ENCODE measurements at regions not wholly inside any gene's neighbourhood (a gene's known extent, or its start where the extent isn't known, plus 50 kb on each side); places are given as distances from the start of the nearest gene placed in this dataset.
A peak's percentile ranks its signal among the peaks of the same experiment; 100 is the strongest.

DNA sequence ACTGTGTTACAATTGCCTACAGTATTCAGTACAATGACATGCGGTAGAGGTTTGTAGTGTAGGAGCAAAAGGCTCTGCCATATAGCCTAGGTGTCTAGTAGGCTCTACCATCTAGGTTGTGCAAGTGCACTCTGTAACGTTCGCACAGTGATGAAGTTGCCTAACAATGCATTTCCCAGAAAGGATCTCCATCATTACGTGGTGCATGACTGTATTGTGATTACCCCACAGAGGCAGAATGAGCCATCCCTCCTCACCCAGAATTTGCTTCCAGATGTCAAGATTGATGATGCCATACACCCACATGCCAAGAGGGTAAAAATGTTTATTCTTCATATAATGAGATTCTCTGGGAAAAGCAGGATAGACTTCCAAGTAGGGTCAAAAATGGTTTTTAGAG lies 199.3 kb upstream of the CTTNBP2NL start:
- FAIRE-seq (no peak), DNase-seq (ENCODE audit: insufficient read length, low spot score) (no peak)

DNA sequence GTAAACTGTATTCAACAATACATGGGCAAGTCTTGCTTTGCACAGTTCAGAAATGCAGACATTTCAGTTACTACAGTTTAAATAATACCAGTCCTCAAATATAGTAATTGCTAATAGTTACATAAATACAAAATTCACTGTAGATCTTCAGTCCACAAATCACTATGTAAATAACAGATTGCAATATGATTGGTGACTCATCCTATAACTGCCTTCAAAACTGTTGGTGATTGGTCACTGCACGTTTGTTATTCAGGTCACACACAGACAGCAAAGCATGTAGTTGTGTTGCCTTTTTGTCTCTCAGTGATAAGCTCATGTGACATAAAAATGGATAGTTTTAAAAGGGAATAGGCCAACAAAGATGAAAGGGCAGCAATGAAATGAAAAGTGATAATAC lies 186.5 kb upstream of the CTTNBP2NL start:
- no peak for FAIRE-seq
- DNase-seq (ENCODE audit: insufficient read length, low spot score), result no peak

DNA sequence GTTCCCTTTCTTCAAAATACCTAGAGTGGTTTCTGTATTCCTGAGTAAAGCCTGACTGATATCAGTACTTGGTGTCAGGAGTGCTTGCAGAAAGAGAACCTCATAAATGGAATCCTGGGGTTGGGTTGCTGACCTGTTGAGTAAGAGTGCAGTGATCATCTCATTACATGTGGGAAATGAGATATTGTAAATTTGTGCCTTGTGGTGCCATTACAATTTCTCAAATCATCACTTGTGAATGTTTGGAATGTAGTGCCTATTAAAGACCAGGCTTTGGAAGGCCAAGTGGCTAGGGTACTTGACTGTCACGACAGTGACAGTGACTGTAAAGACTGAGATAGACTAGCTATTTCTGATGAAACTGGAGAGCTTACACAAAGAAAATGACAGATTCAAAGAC lies 176.7 kb upstream of the CTTNBP2NL start:
- DNase-seq (ENCODE audit: insufficient read length, low spot score), result no peak
- FAIRE-seq, result no peak

DNA sequence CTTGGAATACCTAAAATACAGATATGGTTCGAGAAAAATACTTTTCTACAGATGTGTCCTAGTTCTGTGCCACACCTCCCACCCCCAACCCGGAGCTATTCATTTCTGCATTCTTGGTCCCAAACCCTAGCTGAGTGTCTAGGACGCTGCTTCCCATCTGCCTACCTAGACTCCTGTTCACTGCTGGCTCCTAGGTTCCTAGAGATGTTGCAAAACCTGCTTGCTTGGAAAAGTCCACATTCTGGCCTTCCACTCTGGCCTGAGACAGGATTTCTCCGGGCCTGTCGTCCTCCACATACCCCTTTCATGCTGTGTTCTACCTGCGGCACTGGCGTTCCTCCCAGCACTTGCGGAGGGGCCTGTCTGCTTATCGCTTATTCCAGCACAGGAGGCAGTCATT lies 165.8 kb upstream of the CTTNBP2NL start:
- FAIRE-seq, result no peak

DNA sequence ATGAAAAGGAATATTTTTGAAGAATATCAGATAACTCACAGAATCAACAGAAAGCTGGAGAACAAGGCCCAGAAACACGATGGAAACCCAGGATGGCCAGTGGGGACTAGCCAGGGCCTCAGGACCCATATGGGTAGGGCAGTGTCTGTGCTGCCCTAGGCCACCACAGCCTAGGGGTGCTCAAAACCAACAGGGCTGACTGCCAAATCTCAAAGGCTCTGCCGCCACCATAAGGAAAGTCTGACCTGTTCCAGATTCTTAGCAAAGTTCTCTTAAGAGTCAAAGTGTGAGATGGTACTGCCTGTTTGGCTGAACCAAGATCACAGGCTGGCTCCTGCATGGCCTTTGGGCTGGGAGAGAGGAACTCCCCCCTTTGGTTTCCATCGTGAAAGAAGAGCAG lies 164.7 kb upstream of the CTTNBP2NL start:
- FAIRE-seq (no peak), DNase-seq (ENCODE audit: insufficient read length, low spot score) (no peak)

More for the DNA sequence above, 165.8 kb upstream of the CTTNBP2NL start:
- DNase-seq (ENCODE audit: insufficient read length, low spot score), result no peak

DNA sequence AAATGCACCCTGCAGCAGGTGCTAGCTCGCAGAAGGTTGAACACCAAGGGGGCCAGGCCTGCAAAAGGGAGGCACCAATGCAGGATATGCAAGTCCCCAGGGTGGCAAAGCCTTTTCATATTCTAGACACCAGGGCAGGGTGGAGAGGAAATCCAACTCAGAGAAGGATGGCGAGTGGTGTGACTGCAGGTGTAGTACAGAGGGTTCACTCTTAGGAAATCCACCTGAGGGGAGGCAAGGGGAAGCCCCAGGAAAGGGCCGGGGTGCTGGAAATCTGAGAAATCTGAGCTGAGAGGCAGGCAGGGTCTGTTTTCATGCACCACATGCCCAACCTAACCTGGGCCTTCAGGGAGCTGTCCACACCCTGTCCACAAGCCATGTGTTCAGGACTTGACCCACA lies 163.2 kb upstream of the CTTNBP2NL start:
- FAIRE-seq (no peak), DNase-seq (ENCODE audit: insufficient read length, low spot score) (no peak)

DNA sequence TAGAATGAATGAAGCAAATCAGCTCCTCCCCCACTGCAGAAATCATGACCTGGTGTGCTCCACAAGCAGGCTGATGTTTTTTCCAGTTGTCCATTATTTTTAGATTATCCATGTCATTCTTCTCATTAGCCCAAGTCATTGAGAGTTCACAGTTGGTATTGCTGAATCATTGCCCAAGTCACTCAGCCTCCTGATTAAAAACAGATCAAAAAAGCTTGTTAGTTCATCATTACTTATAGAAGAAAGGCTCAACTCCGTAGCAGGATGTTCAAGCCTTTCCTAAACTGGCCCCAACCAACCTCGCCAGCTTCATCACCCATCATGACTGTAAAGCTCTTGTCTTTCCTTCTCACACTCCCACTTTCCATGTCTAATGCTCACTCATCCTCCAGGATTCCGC lies 161.3 kb upstream of the CTTNBP2NL start:
- FAIRE-seq (no peak), DNase-seq (ENCODE audit: insufficient read length, low spot score) (no peak)

DNA sequence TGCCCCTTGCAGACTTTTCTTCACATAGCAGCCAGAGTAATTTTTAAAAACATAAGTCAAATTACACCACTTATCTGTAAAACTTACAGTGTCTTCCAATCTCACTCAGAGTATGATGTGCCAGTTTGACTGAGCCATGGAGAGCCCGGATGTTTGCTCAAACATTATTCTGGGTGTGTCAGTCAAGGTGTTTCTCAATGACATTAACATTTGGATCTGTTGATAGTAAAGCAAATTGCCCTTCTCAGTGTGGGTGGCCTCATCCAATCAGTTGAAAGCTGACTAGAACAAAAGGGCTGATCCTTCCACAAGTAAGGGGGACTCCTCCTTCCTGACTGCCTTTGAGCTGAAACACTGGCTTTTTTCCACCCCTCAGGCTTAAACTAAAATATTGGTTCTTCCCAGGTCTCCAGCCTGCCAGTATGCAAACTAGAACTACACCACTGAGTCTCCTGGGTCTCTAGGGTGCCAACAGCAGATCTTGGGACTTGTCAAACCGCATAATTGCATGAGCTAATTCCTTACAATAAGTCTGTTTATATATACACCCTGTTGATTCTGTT lies 157.9 kb upstream of the CTTNBP2NL start:
- FAIRE-seq (no peak), DNase-seq (ENCODE audit: insufficient read length, low spot score) (no peak)

DNA sequence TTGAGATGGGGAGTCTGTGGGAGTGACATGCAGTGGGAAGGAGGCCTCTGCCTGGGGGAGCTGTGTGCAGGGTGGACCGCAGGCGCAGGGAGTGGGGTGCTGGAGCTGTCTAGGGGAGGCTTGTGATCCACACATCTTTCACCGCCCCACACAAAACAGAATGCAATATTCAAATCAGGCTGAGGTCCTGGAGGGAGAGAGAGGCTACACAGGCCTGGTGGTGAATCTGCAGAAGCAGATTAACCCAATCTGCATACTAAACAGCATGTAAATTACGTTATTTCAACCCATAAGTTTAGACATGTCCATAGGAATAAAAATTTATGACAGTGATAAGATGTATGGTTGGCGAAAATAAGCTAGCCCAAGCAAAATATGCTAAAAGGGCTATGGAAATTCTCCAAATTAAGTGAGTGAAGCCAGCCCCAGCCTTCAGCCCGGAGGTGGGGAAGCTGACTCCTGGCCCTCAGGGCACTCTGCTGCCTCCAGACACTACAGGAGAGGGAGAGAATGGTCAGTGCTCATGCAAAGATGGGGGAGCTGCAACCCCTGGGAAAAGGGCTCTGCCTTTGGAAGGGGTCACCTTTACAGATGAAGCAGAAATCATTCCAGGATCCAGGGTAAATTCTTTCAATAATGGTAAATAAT lies 156.2 kb upstream of the CTTNBP2NL start:
- FAIRE-seq, result no peak
- DNase-seq (ENCODE audit: insufficient read length, low spot score), result no peak

DNA sequence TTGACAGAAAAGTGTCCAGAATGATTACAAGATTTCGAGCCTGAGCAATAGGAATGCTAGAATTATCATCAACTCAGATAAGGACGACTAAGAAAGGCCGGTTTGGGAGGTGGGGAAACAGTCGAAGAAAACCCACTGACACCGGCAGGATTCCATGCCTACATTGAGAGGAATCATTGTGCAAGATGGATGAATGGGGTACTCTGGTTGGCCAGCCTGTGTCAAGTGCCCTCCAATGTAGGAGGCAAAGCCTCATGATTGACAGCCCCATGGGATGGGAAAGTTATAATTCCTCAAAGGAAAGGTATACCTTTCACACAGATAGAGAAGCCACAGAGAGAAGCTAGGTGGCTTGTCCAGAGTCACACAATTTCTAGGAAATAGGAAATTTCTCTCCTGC lies 153.5 kb upstream of the CTTNBP2NL start:
- FAIRE-seq (no peak), DNase-seq (ENCODE audit: insufficient read length, low spot score) (no peak)

DNA sequence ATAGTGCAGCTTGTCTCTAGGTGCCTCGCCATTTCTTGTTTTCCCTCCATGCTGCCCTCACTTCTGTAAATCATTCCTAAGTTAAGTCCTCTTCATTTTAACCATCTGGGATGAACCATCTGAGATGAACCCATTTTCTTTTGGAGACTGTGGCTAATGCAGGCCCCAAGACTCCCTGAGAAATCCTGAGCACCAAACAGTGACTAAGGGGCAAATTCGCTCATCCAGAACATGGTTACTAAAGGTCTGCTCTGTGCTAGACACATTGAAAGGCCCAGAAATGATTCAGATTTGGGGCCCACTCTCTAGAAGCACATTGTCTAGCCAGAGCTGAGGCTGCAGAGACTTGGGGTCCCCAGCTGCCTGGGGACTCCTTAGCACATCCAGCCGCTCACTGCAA lies 151.9 kb upstream of the CTTNBP2NL start:
- no peak for DNase-seq (ENCODE audit: insufficient read length, low spot score)
- no peak for FAIRE-seq

DNA sequence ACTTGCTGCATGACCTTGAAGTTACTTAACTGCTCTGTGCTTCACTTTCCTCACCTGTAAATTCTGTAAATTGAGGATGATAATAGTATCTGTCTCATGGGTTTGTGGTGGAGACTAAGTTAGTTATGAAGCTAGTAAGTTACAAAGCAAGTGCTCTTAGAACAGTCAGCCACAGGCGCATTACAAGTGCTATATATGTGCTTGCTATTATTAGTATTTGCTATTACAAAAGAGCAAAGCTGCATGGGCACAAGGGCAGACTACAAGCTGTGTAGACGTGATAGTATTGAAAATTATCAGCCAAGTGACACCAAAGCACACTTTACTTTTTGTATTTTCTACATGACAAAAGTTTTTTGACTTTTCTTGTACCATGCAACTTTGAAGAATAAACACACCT lies 150.9 kb upstream of the CTTNBP2NL start:
- FAIRE-seq (no peak), DNase-seq (ENCODE audit: insufficient read length, low spot score) (no peak)

DNA sequence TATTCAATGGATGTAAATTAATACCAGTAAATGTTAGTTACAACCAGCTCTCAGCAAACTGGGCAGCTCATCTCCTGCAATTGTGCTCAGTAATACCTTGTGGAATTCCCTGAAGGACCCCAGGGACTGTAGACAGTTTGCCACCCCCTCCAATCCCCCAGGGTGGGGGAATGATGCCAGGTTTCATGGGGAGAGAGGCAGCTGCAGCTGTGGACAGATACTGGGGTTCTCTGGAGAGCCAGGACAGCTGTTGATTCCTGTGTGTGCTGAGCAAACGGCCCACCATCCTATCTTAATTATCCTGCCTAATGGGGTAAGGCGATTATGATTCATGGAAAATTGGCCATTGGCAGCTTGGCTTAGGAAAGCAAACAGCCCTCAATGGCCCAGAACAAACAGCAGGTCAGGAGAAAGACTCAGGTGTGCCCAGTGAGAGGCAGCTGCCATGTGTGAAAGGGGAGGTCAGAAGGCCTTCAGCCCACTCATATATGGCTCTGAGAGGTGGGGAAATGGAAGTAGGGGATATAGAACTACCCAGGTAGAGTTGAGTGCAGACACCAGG lies 148.9 kb upstream of the CTTNBP2NL start:
- DNase-seq (ENCODE audit: insufficient read length, low spot score), result no peak
- FAIRE-seq, result no peak

DNA sequence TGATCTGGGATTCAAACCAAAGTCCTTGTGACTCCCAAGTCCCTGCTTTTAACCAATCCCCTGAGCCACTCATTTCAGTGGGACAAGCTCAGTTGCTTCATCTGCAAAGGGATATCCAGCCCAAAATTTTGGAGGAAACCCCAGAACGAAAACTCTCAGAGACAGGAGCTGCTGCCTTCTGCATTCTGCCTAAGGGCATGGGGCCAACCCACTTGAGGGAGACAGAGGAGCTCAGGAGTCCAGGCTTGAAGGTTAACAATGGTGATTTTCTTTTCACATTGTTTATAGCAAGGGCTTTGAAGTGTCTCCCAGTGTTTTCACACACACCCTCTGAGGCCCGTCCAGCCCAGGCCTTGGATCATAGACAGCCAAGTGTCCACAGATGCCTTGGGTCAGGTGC lies 148.1 kb upstream of the CTTNBP2NL start:
- FAIRE-seq, result no peak
- no peak for DNase-seq (ENCODE audit: insufficient read length, low spot score)

DNA sequence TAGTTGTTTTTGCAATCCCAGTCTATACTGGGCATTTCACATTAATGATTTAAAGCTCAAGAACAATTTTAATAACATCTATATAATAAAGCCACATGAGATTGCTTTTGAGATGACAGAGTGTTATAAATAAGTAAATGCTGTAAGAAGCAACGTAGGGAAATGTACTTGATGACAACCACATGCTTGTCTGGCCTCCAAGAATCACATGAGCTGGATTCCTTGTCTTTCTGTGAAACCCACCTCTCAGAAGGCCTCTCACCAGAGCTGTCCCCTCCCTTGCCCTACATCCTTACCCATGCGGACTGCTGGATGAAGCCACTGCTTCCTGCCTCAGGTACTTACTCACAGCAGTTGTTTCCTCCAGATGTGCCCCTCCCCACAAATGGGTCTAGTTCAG lies 145.1 kb upstream of the CTTNBP2NL start:
- DNase-seq (ENCODE audit: insufficient read length, low spot score) (no peak), FAIRE-seq (no peak)

DNA sequence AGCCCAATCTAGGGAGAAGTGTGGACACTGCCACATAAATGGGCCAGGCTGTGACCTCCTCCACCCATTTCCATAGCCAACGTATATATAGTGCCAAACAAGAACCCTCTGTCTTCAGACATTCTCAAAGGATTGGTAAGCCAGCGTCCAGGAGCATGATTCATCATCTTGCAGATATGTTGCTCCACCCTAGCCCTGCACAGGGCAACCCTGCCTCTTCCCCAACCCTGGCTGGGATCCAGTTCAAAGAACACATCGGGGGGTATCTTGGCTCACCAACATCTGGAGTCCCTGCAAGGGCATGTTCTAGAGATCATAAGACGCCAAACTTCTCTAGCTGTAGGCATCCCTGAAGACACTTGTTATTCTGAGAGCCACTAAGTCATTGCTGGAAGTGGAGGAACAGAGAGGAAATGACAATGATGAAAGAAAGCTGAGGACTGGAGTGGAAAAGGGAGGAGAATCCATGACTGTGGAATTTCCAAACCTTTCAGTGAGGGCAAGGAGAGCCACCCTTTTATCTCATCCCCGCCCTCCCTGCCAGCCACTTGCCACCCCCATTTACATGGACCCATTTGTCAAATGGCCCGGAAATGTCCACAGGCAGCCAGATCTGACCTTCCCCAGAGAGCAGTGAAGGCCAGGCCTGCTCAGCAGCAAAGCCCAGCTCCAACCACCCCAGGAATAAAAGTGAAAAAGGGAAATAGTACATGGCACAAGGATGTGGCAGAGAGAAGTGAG lies 144.1 kb upstream of the CTTNBP2NL start:
- DNase-seq (ENCODE audit: insufficient read length, low spot score) (peak; percentile 10), FAIRE-seq (no peak)

DNA sequence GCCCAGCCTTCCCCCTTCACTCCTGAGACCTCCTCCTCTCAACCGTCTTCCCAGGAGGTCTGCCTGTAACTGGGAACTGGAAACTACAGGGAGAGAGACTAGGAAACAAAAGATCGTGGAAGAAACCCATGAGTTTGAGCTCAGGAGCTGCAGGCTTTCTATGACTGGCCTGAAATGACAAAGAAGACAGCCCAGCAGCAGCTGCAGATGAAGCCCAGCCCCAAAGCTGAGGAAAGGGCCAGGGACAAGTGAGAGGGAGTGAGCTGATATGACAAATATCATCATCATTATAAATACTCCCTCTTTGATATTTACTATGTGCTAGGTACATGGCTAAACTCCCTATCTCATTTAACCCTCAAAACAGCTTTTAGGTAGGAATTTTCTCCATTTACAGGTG lies 142.6 kb upstream of the CTTNBP2NL start:
- DNase-seq (ENCODE audit: insufficient read length, low spot score) (no peak), FAIRE-seq (no peak)

DNA sequence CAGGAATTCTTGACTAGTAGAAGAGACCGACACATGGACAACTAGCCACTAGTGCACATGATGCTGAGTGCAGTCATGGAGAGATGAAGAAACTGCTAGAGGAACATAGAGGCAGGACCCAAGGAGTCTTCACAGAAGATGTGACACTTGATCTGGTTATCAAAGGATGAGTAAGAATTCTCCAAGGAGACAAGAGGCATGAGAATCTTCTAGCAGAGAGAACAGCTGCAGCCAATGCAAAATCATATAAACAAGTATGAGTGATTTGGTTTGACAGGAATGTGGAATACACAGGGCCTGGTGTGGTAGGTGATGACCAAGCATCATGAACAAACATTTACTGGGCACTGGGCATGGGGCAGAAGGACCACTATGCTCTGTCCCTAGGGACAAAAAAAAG lies 140.9 kb upstream of the CTTNBP2NL start:
- no peak for FAIRE-seq
- no peak for DNase-seq (ENCODE audit: insufficient read length, low spot score)

DNA sequence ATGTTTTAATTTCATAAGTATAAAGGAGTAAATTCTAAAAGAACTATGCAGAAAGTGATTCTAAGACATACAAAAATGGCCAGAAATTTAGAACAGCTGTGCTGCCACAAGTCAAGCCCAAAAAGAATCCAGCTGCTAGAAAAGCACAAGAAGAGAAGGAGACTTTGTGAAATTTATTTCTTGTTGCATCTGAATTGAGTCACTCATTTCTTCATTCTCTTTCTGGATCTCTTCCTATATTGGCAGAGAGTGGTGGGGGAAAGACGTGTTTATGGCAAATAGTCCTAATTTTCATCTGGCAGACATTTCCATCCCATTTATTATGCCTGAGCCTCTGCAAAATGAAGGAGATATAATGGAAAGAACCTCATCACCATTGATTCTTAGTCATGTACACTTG lies 139.6 kb upstream of the CTTNBP2NL start:
- FAIRE-seq (no peak), DNase-seq (ENCODE audit: insufficient read length, low spot score) (no peak)

DNA sequence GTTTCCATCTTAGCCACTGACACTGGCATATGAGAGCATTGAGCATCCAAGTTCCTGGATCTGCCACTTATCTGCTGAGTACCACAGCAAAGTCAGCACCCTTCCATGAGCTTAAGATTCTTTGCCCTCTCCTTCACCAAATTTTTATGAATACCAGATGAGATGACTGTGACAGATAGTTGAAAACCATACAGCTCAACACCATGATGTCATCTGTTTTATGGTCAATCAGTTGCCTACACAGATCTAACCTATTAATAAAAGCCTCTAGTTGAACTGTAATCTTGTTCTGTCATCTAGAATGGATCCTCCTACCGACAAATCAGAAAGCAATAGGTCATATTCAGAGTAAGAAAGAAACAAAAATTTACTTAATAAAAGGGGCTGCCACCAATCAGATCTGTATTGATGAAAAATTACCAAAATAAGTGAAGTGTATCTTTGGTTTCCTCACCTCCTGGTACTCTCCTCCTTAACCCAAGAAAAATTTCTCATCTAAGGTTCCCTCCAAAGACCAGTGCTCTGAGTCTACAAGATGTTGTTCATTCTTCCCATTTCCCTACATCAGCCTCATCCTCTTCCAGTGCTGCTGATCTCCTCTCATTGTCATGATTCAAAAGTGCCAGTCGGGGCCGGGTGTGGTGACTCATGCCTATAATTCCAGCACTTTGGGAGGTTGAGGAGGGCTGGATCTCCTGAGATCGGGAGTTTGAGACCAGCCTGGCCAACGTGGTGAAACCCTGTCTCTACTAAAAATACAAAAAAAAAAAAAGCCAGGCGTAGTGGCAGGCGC lies 138.8 kb upstream of the CTTNBP2NL start:
- FAIRE-seq (no peak), DNase-seq (ENCODE audit: insufficient read length, low spot score) (no peak)

DNA sequence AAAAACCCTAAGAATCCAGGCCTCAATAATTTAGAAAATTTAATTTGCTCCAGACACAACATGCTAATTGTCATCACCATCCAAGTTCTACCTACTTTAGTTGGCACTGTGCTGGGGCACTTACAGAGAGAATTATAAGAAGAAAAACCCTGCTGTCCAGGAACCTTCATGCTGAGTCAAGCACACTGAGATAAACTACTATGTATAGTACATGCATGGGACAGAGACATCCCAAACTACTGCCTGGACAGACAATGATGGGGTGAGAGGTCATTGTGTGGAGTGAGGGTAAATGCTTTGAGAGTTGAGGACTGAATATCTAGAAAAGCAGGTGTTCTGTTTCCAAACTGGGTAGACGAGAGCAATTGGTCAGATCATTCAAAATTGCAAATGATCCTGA lies 135.3 kb upstream of the CTTNBP2NL start:
- DNase-seq (ENCODE audit: insufficient read length, low spot score) (no peak), FAIRE-seq (no peak)
